SKM-1 treated with dmso at 0.1 percent for 144 hours (cell line): ENCODE measurements at regions not wholly inside any gene's neighbourhood (a gene's known extent, or its start where the extent isn't known, plus 50 kb on each side); places are given as distances from the start of the nearest gene placed in this dataset.
"Not testable (repeated sequence)": the region's sequence is repeated elsewhere in the genome, so short reads cannot be mapped to it uniquely, and the experiment has no call there.

Source experiments
- DNase-seq: peaks from one replicate; lab custom pipeline; 2025; ENCODE audit not compliant: unreplicated experiment; lab: John Stamatoyannopoulos, UW

DNA sequence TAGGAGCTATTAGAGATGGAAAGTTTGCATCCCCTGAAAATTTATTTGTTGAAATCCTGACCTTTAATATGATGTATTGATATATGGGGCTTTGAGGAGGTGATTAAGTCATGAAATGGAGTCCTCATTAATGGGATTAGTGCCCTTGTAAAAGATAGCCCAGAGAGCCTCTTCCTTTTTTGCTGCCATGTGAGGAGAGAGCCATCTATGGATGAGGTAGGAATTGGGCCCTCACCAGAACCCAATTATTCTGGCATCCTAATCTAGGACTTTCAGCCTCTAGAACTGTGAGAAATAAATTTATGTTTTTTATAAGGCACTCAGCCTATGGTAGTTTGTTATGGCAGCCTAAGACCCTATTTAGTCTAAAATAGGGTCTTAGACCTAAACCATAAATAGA is 250.2 kb upstream of the SLITRK1 start:
- no peak for DNase-seq

DNA sequence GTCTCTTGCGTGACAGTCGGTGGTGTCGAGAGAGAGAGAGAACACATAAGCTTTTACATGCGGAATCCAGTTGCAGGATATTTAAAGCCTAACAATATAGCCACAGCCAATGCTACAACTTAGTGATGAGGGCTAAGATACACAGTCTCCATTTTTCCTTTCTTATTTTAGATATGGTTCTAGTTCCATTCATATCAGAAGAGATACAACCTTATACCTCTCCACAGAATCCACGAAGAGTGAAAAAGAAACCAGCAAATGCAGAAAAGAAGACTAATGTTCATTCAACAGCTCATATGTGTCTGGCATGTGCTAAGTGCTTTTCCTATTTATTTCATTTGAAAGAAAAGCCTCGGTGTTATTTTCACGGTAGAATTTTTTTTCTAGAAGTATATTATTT is 249.0 kb upstream of the SLITRK1 start:
- no peak for DNase-seq

DNA sequence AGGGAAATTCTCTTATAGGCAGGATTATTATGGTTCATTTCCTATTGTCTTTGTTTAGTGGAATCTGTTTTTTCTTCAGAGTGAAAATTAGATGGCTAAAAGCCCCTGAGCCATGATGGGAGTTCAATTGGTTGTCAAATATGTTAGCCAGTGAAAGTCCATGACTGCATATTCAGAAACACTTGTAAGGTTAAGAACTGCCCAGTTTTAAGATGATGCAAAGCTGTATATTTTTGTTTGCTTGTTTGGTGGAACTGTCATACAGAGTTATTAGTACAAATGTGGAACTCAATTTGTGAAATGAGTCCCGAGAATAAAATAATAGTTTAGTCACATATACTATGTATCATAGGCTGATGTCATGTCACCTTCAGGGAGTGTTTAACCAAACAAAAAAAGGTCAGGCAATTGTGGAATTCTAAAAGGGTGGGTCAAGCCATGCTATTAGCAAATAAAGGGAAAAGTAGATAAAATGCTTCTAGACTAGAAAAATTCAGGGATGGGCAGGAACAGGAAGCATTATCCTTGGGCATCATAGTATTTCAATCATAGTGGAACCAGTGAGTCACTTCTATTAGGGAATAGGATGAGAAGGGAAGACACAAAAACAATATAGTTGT is 248.3 kb upstream of the SLITRK1 start:
- no peak for DNase-seq

DNA sequence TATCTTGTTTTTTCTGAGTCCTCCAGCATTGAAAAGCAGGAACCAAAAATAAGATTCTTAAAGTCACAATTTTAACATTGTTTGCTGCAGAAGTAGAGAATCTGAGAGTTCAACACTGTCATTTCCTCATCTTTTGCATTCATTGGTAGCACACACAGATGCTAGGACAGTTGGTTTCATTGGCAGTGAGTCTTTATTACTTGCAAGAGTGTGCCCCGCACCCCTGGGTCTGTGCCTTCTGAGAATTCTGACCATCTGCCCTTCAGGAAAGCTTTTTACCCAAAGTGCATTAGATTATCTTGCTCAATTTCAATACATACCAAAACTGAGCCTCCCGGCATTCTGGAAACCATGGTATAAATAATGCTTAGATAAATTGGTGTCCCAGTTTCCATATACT is 247.7 kb upstream of the SLITRK1 start:
- DNase-seq: no peak

DNA sequence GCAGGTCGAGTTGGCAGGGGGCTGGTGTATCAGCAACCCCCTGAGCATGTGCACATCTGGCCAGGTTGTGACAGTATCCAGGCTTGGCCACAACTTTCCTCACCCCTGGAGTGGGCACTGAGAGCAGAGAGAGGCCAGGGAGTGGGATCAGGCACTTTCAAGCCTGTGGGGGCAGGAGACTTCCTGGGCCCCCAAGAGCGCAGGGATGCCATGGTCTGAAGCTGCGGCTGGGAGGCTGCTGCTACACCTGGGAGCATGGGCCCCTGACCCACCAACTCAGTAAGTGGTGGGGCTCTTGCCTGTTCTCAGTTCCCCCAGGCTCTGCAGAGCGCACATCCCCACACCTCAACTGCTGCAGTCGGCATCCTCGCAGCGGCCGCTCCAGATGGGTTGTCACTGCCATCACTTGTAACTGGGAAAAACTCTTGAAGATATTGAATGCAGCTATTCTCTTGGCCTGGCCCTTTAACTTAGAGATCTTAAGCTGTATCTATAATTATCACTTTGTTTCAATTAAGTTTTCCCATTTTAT is 245.4 kb upstream of the SLITRK1 start:
- no peak for DNase-seq

DNA sequence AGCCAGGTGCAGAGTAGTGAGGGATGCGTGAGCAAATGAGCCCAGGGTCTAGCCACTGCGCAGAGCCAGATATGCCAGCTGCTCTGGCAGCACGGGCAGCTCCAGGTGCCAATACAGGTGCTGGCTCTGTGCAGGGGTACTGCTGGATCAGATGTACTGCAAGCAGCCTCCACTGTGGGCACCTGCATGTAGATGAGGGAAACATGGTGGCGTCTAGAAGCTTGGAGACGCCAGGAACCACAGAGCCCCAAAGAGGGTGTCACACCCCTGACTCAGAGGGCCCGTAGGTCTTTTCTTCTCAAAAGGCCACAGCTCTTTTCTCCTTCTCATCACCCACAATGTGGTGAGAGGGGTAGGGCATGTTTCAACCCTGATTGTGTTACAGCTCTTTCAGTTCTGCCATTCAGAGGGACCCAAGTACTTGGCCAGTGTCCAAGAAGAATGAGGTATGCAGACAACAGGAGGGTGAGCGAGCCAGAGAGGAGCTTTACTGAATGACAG is 244.4 kb upstream of the SLITRK1 start:
- no peak for DNase-seq

DNA sequence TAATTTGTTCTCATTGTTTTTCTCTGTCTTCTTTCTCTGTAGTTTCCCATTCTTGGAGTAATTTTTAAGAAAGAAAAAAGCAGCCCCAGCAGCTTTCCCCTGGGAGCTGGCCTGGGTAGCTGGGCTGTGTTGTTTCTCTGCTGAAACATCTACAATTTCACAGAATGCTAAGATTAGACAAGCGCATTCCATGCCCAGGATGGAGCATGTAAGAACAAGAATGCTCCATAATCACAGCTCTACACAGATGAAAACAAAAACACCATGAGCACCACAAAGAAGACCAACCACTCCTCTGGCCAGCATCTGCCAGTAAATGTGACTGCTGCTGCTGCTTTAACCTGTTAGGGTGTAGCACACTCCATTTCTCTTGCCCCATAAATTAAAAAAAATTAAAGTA is 239.2 kb upstream of the SLITRK1 start:
- DNase-seq: no peak

DNA sequence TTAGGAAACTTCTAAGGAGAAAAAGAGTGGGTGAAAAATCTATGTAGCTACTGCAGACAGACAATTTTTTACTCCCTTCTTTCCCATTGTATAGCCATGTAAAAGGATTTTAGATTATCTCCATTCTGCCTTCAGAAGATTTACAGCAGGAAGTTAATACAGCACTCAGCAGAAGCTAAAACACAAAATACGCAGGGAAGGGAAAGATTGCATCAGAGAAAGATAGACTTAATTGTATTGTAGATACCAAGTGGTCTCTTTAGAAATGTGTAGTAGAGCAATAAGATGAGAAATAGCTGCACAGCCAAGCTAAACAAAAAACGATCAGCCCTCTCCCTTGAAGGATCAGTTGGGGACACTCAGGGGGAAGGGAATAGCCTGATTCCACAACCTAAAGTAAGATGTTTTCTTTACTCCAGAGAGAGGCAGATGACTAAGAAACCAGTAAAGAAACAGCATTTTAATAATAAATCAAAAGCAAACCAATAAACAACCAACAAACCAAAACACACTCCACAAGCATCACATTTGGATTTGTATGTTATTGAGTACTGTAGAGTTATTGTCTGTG is 236.7 kb upstream of the SLITRK1 start:
- no peak for DNase-seq

DNA sequence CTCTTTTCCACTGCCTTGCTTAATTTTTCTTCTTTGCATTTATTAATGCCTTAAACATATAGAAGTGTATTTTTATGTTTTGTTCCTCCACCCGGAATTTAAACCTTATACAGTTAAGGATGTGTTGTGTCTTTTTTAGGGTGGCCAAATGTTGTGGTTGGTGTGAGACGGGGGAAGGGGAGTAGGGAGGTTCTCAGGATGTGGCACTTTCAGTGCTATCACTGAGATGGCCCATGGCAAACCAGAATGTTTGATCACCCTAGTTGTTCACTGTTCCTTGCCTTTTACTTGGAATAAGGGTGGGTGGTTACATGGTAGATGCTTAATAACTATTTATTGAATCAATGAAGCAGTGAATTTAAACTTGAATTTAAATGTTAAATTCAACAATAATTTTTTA is 216.0 kb upstream of the SLITRK1 start:
- no peak for DNase-seq

DNA sequence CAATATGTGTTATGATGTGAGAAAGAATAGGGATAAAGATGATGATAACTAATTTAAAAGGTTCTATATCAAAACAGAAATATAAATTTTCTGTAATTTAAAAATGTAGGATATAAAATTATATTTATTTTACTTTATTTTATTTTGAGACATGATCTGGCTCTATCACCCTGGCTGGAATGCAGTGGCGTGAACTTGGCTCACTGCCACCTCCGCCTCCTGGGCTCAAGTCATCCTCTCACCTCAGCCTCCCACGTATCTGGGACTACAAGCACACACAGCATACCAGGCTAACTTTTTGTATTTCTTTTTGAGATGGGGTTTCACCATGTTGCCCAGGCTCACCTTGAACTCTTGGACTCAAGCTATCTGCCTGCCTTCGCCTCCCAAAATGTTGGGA is 214.9 kb upstream of the SLITRK1 start:
- no peak for DNase-seq

DNA sequence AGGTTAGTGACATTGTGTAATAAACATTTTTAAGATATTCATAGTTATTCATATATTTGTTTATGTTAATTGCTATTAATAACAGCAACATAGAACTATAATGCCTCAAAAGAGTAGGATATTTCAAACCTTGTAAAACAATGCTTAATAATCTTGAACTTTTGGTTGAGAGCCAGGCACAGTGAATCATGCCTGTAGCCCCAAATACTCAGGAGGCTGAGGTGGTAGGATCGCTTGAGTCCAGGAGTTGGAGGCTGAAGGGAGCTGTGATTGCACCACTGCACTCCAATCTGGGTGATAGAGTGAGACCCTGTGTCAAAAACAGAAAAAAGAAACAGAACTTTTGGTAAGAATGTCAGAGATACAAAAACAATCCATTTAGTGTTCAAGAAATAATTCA is 213.9 kb upstream of the SLITRK1 start:
- no peak for DNase-seq

DNA sequence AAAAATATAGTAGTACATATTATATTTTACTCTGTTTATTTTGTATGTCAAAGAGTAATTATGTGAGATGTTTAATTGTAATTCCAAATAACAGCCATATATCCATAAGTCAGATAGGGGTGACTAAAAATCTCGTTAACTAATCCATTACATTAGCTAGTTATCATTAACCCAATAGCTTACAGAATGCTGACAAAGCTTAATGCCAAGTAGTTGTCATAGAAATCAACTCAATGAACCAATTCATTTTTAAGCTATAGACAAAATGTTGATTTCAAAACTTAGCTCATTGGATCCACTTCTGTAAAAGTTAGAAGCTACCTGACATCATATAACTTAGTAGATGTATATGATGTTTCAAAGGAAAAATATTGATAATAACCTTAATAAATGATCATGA is 206.7 kb upstream of the SLITRK1 start:
- no peak for DNase-seq

DNA sequence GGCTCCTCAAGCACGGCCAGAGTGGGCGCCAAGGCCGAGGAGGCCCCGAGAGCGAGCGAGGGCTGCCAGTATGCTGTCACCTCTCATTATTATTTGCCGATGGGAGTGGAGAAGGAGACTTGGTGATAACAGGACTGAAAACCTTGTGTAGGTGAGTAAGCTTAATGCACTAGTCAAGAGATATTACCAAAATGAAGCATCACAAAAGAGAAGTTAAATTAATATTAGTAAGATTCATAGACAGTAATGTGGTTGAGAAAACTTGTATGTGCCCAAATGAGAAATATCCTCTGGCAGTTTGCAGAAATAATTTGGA is 204.5 kb upstream of the SLITRK1 start:
- no peak for DNase-seq

DNA sequence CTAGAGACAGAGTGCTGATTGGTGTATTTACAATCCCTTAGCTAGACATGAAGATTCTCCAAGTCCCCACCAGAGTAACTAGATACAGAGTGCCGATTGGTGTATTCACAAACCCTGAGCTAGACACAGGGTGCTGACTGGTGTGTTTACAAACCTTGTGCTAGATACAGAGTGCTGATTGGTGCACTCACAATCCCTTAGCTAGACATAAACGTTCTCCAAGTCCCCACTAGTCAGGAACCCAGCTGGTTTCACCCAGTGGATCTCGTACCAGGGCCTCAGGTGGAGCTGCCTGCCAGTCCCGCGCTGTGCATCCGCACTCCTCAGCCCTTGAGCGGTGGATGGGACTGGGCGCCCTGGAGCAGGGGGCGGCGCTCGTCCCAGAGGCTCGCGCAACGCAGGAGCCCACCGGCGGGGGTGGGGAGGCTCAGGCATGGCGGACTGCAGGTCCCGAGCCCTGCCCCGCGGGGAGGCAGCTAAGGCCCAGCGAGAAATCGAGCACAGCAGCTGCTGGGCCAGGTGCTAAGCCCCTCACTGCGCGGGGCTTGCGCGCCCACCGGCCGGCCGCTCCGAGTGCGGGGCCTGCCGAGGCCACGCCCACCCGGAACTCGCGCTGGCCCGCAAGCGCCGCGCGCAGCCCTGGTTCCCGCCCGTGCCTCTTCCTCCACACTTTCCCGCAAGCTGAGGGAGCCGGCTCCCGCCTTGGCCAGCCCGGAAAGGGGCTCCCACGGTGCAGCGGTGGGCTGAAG is 204.0 kb upstream of the SLITRK1 start:
- DNase-seq: not testable (repeated sequence)

DNA sequence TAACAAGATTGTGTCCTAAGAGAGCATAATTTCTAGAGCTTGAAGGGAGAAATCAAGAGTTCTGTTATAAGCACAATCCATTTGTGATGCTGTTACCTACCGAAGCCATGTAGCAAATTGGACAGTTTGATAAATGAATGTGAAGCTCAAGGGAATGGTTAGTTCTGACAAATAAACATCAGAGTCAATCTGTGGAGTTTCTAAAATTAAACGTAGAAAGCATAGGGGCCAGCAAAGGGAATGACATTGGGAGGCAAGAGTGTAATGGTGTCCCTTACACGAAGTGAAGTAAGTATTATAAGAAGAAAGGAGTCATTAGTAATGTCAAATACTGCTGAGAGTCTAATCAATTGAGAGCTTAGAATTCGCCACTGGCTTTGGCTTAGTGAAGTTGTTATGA is 200.2 kb upstream of the SLITRK1 start:
- DNase-seq: no peak

DNA sequence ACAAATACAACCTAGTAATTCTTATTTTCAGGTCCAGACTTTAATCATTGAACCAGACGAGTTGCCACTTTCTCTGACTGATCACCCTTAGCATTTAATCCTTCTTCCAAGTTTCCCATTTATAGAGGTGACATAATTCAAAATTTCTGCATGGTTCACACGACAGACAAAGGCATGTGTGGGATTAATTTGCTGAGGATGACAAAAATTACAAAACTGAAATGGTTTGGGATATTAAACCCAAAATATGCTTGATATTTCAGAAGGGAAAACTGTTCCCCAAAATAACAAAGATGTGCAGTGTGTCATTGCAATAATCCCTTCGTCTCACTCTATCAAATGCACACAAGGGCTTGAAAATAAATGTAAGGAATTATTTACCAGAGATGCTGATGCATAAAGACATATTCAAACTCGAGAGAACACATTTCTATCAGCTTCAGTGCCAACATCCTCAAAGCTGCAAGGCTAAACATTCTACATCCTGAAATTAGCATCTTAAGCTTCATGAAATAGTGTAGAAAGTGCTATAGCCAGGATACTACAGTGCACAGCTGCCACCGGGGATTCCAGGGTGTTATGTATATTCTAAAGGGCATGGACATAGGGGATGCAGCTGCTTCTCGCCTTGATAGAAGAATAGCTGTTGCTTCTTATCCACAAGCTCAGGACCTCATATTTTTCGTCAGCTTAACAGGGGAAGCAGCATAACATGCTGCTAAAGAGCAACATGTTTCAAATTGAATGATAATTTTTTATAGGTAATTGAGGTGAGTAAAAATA is 198.7 kb upstream of the SLITRK1 start:
- DNase-seq: no peak

DNA sequence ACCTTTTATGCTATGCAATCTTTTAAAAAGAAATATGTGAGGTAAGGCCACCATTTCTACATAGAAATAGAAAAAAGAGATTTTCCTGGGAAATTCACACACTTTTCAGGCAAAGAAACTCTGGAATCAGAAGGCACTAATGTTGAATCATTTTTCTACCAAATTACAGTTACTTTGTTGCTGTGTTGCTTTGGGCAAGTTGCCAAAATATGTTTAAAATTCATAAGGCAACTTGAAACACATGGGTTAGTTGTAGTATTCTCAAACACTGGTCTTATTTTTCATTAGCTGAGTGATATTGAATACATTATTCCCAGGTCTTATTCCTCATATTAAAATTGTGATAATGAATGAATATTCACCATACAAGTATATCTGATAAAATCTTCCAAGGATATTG is 195.0 kb upstream of the SLITRK1 start:
- DNase-seq: no peak

DNA sequence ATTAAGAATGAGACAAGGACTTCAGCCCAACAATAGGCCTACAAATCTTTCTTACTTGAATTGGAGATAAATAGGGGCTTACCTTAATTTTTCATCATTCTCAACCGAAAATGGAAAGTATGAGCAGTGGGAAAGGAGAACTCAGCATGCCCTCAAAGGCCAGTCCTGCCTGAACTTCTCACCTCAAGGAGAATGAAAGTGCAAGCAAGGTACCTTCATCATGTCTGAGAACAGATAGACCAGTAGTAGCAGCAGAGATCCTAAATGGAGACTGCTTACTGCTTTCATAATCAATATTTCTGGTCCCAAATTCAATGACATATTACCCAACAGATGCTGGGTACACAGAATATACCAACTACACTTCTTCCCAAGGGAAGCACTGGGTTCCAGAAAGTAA is 194.0 kb upstream of the SLITRK1 start:
- no peak for DNase-seq

DNA sequence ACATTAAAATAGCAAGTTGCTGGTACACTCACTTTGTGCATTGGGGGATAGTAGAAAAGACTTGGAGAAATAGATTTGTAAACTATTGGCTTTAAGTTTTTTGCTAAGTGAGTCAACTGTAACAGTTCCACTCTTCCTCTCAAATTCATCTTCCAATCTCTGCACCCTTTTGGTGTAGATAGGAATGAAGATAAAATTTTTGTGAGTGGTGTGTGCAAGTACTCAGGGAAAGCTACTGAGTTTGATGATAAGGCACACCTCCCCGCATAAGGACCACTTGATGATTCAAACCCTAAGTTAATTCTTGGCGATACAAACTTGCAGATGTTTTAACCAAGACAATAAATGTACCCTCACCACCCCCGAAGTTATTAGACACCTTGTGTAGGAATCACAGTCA is 168.3 kb upstream of the SLITRK1 start:
- DNase-seq: no peak

DNA sequence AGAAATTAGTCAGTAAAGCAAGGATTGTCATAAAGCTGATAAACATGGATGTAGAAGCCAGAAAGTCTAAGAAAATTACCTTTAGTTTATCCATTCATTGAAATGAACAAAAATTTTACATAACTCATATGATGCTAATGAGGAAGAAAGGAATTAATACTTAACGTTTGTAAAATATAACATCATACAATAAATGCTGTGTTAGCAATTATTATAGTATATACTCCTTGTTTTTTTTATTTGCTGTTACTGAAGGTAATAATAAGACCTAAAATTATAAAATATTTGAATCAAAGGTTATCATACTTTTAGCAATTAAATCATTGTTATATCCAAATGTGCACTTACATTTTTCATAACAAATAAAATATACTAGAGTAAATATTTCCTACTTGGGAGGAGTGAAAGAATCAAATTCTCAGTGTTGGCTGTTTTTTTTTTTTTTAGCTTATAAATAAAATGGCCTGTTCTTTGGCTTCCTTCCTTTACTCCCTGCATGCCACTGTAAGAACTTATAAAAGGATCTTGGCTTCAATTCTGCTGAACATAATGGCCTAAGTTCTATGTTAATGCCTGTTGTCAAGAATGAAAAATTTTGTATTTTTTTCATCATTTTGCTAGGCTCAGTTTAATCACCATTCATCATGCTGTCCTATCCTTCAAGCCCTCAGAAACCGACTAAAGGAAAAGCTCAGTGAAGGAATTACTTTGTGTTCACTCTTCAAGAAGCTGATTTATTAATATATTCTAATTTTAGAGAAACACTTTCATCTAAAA is 167.4 kb upstream of the SLITRK1 start:
- no peak for DNase-seq

DNA sequence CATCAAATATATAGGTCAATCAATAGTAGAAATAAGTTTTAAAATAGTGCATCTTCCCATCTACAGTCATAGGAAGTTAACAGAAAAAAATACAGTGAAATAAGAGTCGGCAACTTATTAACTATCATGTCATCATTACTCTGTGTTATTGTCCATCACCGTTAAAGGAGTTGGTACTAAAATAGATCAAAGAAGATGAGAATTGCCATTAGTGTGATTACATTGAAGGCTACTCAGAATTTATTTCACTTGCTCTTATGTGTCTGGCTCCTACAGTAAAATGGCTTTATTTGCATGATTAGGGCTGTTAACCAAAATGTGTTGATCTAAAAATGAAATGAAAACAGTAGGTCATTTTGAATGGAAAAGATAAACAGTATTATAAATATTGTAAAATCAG is 162.5 kb upstream of the SLITRK1 start:
- no peak for DNase-seq
